Activated T-cell treated with anti-CD3 and anti-CD28 coated beads, Interleukin-2, amount 50 U/mL, for 1 hour (primary cell): ENCODE measurements at regions not wholly inside any gene's neighbourhood (a gene's known extent, or its start where the extent isn't known, plus 50 kb on each side); places are given as distances from the start of the nearest gene placed in this dataset.

ENCODE experiments used
- DNase-seq: peaks from one replicate; pipeline ENCODE4 v3.0.0-alpha.2; 2020

DNA sequence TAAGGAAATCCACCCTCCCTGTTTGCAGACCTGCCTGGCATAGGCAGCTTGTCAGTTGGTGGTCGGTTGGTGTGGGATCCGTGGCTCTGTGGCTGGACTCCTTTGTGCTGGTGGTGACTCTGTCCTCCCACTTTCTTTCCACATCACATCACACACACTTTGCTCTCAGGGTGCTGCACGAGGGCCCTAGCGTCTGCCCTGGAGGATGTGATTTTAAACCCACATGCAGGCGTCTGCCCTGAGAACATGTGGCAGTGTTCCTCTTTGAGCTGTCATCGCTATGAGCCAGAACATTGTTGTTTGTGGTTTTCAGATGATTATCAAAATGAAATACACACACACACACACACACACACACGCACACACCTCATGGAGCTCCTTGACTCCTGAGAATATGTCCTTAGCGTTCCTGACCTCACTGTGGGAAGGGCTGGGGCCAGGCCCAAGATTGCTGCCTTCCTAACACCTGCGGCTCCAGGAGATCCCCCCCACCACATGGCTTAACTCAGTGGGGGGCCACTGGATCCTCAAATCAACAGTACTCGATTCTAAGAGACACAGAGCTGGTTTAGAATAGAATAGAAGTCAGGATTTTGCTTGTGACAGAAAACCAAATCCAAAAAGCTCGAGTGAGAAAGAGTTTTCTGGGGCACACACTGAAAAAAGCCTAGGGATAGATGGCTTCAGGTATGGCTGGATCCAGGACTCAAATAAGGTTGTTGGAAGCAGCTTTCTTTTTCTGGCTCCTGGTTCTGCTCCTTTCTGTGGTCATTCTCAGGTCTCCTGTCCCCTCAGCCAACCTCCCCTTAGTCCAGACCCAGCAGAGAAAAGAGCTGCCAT, 54.8 kb downstream of the RTP5 start:
- peak; percentile 3 for DNase-seq

DNA sequence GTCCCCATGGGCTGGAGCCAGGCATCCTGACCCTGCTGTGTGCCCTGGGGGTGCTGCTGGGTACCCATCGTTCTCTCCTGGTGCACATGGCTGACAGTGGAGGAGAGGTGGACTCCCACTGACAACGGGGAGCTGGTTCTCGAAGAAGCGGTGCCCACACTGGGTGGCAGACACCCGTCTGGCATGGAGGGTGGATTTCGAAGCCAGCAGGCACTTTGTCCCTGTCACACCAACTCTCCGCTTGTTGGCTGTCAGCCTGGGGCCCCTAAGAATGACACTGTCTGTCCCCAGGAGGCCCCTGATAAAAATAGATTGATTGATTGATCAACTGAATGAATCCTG, 55.4 kb downstream of the RTP5 start:
- DNase-seq: peak; percentile 7

DNA sequence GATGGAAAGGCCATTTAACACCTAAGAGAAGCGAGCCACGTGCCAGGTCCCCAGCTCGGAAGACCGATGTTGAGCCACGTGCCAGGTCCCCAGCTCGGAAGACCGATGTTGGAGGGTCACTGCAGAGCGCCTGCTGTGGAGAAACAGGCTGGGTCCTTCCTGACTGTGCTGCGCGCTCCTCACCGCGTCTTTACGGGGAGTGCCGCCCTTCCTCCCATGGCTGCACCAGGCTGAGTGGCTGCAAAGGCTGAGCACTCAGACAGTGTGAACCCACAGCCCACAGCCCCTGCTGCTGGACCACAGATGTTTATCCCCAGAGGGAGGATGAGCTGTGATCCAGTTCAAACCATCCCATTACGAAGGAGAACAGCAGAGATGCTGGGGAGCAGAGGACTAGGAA, 55.7 kb downstream of the RTP5 start:
- DNase-seq: no peak

- peak; percentile 11 for DNase-seq
Observed at GRCh38 chr2:241925821-241926441, 56.4 kb downstream of the RTP5 start.

DNA sequence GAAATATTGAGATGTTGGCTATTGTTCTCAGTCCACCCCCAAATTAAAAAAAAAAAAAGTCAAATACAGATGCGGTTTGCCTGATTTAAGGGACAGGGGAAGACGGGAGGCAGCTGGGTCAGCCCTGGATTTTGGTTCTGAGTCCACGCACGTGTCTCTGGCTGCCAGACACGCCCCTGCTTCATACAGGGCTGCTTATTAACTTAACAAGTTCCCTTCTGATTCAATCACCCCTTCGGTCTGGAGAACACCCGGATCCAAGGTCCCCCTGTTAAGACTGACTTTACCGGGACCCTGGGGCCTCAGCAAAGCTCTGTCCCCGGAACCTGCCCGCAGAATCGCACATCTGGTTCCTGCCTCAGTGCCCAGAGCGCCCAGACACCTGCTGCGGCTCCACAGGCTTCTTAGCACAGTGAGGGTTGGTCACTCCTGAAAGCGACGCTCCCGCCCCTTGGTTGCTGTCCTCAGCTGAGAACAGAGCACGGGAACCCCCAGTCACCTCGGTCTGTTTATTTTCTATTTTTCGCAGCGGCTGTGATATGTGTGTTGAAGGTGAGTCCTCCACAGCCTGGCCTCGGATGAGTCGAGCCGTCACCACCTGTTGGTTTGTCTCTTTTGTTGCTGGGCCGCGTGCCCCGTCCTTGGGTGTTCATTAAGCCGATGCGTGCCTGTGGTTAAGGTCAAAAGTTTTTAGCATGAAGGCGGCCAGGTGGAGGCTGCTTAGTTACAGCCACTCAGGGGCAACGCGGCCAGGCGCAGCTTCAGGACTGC, 57.2 kb downstream of the RTP5 start:
- no peak for DNase-seq

GRCh38 chr2:241929551-241930490, 60.3 kb downstream of the RTP5 start:
- DNase-seq: peak; percentile 2

DNA sequence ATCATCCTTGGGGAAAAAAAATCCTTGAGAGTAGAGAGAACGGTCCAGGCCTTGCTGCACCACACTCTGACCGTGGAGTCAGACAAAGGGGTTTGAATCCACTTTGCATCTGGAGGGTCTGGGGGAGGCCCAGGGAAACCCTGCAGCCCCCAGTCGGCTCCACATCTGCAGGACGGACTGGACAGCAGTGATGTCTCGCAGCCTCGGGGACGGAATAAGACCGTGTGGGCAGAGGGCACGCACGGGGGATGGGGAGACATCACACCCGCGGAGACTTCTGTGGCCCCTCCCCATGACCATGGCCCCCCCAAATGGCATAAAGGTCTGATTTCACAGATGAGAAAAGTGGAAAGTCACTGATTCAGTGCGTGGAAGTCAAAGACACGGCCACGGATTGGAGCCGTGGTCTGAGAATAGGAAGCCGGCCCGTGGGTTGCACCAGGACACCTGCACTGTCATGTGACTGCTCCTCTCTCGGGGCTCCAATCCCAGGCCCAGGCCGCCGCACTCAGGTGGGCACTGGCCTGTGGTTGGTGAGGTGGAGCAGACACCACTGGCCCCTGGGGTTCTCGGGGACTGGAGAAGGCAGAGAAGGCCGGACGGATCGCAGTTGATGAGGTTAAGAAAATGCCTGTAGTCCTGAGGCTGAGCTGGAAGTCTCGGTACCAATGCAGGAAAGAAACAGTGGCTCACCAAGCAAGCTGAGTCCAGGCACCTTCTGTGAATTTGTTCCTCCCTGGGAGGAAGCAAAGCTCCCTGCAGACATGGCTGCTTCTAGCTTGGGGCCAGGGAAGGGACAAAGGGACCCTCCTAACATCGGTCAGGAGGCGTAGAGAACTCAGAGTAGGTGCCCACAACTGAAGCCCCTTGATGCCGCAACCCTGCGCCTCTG, 61.8 kb downstream of the RTP5 start:
- no peak for DNase-seq

DNA sequence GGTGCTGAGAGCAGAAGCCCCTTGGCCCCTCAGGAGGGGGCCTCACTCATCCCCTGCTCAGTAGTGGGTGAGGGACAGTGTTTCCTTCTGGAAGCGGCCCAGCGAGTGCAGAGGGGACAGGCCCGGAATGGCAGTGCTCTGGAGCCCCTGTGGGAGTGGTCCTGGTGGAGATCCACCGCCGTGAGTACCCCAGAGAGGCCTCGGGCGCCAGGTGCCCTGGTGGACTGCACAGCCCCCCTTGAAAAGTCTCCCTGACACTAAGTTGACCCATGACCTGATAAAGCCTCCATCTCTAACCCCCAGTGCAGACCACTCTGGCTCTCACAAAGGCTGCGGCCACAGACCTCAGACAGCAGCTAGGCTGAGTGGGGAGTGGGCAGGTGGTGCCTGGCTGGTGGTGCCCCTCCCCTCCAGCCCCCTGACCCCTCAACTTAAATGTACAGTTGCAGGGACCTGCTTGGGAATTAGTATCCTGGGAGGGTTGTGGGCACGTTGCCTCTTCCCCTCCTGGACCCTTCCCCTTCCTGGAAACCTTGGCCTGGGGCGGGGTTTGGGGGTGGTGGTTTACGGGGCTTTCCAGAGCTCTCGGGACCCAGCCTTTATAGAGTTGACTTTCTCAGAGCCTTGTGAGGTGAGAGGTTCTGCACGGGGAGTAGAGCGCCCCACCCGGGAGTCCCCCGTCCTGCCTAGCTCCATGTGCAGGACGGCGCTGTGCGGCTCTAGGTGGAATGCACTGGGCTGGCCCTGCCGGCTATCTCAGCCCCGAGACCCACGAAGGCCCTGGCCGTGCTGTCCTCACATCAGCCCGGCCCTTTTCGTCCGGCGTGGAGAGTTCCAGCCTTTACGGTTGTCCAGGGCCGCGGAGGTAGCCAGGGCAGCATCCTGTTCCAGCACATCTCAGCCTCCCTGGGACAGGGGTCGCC, 62.7 kb downstream of the RTP5 start:
- no peak for DNase-seq

DNA sequence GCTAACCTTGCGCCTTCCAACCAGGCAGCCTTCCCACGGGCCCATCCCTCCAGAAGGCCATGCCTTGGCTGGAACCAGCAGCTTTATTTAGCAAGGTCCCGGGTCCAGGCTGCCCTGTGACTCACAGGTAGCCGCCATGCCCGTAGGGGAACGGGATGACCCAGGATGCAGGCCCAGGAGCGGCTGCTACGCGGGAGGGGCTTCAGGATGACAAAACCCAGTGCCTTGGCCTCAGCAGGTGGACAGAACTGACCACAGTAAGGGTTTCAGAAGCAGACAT, 63.3 kb downstream of the RTP5 start:
- DNase-seq: no peak

GRCh38 chr2:241933179-241933911, 63.8 kb downstream of the RTP5 start:
- DNase-seq: no peak

- no peak for DNase-seq
Observed at GRCh38 chr2:241935314-241935713, 65.8 kb downstream of the RTP5 start.

DNA sequence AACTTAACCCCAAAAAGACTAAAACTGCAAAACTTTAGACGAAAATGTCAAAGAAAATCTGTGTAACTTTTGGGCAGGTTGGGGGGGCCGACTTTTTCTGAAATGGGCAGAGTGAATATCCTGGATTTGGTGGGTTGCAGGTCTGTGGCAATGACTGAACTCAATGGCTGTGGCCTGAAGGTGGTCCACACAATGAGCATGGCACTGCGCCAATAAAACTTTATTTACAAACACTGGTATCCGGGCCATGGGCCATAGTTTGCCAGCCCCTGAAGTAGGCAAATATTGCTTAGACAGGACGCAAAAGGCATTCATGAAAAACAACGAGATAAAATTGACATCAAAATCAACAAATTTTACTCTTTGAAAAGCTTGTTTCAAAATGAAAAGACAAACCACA, 66.2 kb downstream of the RTP5 start:
- no peak for DNase-seq

- no peak for DNase-seq
Observed at GRCh38 chr2:241936457-241937133, 67.1 kb downstream of the RTP5 start.

DNA sequence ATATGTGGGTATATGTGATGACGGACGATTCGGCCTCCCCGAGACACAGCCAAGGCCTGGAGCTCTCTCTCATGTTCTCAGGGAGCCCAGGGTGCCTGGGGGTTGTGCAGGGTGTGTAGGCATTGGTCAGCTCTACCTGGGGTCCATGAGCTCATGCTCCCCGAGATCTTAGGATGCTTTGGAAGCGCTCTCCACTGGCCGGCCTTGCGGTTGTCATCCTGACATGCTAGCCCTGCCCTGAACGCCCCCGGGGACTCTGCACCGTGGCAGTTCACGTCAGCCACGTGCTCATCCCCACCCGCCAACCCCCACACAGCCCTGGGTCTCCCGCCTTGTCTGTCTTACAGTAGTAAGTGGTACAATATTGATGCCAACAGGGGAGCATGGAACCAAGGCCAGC, 67.8 kb downstream of the RTP5 start:
- DNase-seq: no peak

GRCh38 chr2:241939541-241939940, 70.0 kb downstream of the RTP5 start:
- DNase-seq: no peak

DNA sequence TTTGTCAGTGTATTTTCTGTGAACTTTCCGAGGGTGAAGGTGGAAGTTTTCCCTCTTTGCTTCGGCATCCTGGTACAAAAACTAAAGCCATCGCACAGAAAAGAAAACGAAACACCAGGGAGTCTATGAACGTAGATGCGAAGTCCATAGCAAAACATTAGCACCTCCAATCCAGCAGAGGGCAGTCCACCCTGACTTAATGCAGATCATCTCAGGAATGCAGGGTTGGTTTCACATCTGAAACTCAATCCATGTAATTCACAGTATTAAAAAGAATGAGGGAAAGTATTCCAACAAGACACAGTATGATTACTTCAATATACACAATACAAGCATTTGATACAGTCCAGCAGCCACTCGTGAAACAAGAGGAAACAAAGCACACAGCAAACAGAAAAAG, 70.8 kb downstream of the RTP5 start:
- DNase-seq: no peak

- DNase-seq: no peak
Observed at GRCh38 chr2:241941691-241942301, 72.3 kb downstream of the RTP5 start.

GRCh38 chr2:241942416-241943208, 73.1 kb downstream of the RTP5 start:
- no peak for DNase-seq
